ENCODE measurements at regions not wholly inside any gene's neighbourhood (a gene's known extent, or its start where the extent isn't known, plus 50 kb on each side); places are given as distances from the start of the nearest gene placed in this dataset.

DNA sequence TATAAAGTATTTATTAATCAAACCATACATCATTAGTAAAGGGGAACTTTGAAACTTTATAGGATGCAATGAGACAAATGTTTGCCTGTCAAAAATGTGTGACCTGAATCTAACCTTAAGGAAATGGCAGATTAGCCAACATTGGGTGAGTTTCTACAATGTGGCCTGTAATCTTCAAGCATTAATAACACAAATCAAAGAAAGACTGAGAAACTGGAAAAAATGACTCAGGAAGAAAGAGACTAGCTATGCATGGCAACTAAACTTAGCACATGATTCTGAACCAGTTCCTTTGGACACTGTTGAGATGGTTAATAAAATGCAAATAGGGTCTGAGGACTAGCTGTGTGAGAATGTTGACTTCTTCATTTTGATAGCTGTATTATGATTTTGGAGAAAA is 628.6 kb upstream of the ID2 start:
- no peak for TF ChIP-seq POLR2A (IDR thresholded peaks at IDR 0.05)
- TF ChIP-seq, protein P1, sequence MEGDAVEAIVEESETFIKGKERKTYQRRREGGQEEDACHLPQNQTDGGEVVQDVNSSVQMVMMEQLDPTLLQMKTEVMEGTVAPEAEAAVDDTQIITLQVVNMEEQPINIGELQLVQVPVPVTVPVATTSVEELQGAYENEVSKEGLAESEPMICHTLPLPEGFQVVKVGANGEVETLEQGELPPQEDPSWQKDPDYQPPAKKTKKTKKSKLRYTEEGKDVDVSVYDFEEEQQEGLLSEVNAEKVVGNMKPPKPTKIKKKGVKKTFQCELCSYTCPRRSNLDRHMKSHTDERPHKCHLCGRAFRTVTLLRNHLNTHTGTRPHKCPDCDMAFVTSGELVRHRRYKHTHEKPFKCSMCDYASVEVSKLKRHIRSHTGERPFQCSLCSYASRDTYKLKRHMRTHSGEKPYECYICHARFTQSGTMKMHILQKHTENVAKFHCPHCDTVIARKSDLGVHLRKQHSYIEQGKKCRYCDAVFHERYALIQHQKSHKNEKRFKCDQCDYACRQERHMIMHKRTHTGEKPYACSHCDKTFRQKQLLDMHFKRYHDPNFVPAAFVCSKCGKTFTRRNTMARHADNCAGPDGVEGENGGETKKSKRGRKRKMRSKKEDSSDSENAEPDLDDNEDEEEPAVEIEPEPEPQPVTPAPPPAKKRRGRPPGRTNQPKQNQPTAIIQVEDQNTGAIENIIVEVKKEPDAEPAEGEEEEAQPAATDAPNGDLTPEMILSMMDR (IDR thresholded peaks at IDR 0.05): no peak

All from heart left ventricle (tissue), 13 donors.